Keratinocyte (primary cell): ENCODE measurements at regions not wholly inside any gene's neighbourhood (a gene's known extent, or its start where the extent isn't known, plus 50 kb on each side); places are given as distances from the start of the nearest gene placed in this dataset.

Source experiments
- DNase-seq: peaks from one replicate; pipeline ENCODE4 v3.0.0-alpha.2; 2011; ENCODE audit warnings: low read depth, missing footprints, low spot score
- FAIRE-seq: peaks from 2 replicates; lab custom pipeline; 2011; peaks lifted over from hg19 to GRCh38; lab: Jason Lieb, UNC
- H2AFZ ChIP-seq: 2 replicates; pipeline ENCODE4 v1.6.0; 2012; ENCODE audit warnings: low read length, control low read depth, inconsistent platforms; ENCODE audit not compliant: control insufficient read depth
- H3K27ac ChIP-seq: 2 replicates; pipeline ENCODE4 v1.5.1; 2011; ENCODE audit warnings: low read length; ENCODE audit not compliant: control insufficient read depth, insufficient read depth
- H3K27me3 ChIP-seq: 3 replicates; pipeline ENCODE4 v1.6.0; 2011; ENCODE audit warnings: low read length; ENCODE audit not compliant: control insufficient read depth, insufficient read depth; ENCODE audit errors: extremely low read depth
- H3K36me3 ChIP-seq, 2 experiments: 2 replicates in 1 of 2; 3 replicates in 1 of 2; pipeline ENCODE4 v1.5.1; 2011; ENCODE audit warnings: low read length in 2 of 2, mild to moderate bottlenecking in 1 of 2; ENCODE audit not compliant: control insufficient read depth in 2 of 2, insufficient read depth in 2 of 2; ENCODE audit errors: extremely low read depth in 1 of 2
- H3K4me1 ChIP-seq: 3 replicates; pipeline ENCODE4 v1.5.1; 2011; ENCODE audit warnings: low read length; ENCODE audit not compliant: control insufficient read depth, insufficient read depth; ENCODE audit errors: extremely low read depth
- H3K4me2 ChIP-seq: 3 replicates; pipeline ENCODE4 v1.6.0; 2011; ENCODE audit warnings: low read depth, low read length; ENCODE audit not compliant: control insufficient read depth, insufficient read depth; ENCODE audit errors: extremely low read depth
- H3K4me3 ChIP-seq, 3 experiments: fragments of 200-600 bp in 1 of 3; sonication (generic) in 1 of 3; 2 replicates in 2 of 3; 3 replicates in 1 of 3; pipeline ENCODE4 v1.5.1; 2011 to 2016; ENCODE audit warnings: low read length in 3 of 3, mild to moderate bottlenecking in 3 of 3, control low read depth in 2 of 3, inconsistent platforms in 1 of 3, low read depth in 1 of 3, mixed read lengths in 1 of 3, mixed run types in 1 of 3, moderate library complexity in 1 of 3; ENCODE audit not compliant: control insufficient read depth in 2 of 3, insufficient read depth in 2 of 3; ENCODE audit errors: extremely low read depth in 1 of 3
- H3K79me2 ChIP-seq: 2 replicates; pipeline ENCODE4 v1.6.0; 2012; ENCODE audit warnings: low read length; ENCODE audit not compliant: control insufficient read depth, insufficient read depth
- H3K9ac ChIP-seq: 3 replicates; pipeline ENCODE4 v1.6.0; 2011; ENCODE audit warnings: low read length; ENCODE audit not compliant: control insufficient read depth, insufficient read depth; ENCODE audit errors: extremely low read depth
- H3K9me1 ChIP-seq: 3 replicates; pipeline ENCODE4 v1.6.0; 2011; ENCODE audit warnings: low read length; ENCODE audit not compliant: control insufficient read depth, insufficient read depth; ENCODE audit errors: extremely low read depth
- H3K9me3 ChIP-seq: 2 replicates; pipeline ENCODE4 v1.5.1; 2012; ENCODE audit warnings: low read depth, low read length; ENCODE audit not compliant: control insufficient read depth
- H4K20me1 ChIP-seq: 3 replicates; pipeline ENCODE4 v1.6.0; 2011; ENCODE audit warnings: low read length; ENCODE audit not compliant: control insufficient read depth, insufficient read depth; ENCODE audit errors: extremely low read depth
- EZH2 ChIP-seq: IDR thresholded peaks from one replicate; pipeline ENCODE4 v1.6.1; 2012; ENCODE audit warnings: inconsistent platforms, mild to moderate bottlenecking, low read length, moderate library complexity
- dilution Hi-C: fragments of 300-500 bp; cut with MboI; formaldehyde crosslinking; loops from one replicate; pipeline ENCODE4 v1.7.0; 2020; ENCODE audit warnings: low sequenced_read_pairs; ENCODE audit not compliant: extremely low pct_ligation_motif_present
- TF ChIP-seq, protein P1 (sequence below), 3 experiments: IDR thresholded peaks in 1 of 3; conservative IDR thresholded peaks in 1 of 3; optimal IDR thresholded peaks in 1 of 3; 2 replicates in 2 of 3; 3 replicates in 1 of 3; pipeline versions ENCODE3 to v1.5.1; 2011; ENCODE audit warnings: low read length in 3 of 3, mild to moderate bottlenecking in 3 of 3, moderate library complexity in 2 of 3, control low read depth in 1 of 3, inconsistent platforms in 1 of 3; ENCODE audit not compliant: insufficient read depth in 2 of 3; ENCODE audit errors: extremely low read depth in 1 of 3

DNA sequence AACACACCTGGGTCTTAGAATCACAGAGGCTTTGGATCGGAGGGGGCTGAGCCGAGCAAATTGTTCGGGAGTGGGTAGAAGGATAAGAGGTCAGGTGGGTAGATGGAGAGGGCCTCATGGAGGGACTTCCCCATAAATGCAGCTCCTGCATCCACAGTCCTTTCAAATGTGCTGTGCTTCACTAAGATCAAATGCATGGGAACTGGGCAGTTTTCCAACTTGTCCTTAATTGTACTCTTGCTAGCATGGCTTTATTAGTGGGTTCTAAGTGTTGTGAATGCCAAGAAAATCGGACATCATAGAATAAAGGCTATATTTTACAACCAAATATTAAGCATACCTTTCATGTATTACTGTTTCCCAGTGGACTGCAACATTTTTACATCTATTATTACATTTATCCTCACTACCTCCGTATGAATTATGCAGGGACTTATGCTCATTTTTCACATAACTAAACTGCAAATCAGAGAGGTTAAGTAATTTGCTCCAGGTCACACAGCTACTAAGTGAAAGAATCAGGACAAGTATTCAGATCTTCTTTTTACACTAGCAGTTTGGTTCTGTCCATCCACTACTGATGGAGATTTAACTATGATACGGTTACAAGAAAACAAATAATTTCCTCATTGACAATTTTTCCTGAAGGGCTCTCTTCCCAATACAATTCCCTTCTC is 174.5 kb upstream of the RUNX1 start:
- H3K9me1 ChIP-seq: no peaks in the 10 kb centered on the region
- H3K4me3 ChIP-seq: no peak overlapping the region
- dilution Hi-C loops: no loop called here
- no peaks in the 10 kb centered on the region for H3K9me3 ChIP-seq
- no peaks in the 10 kb centered on the region for H3K36me3 ChIP-seq
- no peak overlapping the region for H3K4me2 ChIP-seq
- H3K79me2 ChIP-seq: no peaks in the 10 kb centered on the region
- no peaks in the 10 kb centered on the region for H3K27me3 ChIP-seq
- no peak for DNase-seq
- H3K27ac ChIP-seq: no peak overlapping the region
- H3K4me1 ChIP-seq: peaks cover 4% of the 10 kb centered on the region
- H3K9ac ChIP-seq: no peak overlapping the region
- no peak overlapping the region for H2AFZ ChIP-seq
- H4K20me1 ChIP-seq: no peaks in the 10 kb centered on the region
- TF ChIP-seq, protein P1, sequence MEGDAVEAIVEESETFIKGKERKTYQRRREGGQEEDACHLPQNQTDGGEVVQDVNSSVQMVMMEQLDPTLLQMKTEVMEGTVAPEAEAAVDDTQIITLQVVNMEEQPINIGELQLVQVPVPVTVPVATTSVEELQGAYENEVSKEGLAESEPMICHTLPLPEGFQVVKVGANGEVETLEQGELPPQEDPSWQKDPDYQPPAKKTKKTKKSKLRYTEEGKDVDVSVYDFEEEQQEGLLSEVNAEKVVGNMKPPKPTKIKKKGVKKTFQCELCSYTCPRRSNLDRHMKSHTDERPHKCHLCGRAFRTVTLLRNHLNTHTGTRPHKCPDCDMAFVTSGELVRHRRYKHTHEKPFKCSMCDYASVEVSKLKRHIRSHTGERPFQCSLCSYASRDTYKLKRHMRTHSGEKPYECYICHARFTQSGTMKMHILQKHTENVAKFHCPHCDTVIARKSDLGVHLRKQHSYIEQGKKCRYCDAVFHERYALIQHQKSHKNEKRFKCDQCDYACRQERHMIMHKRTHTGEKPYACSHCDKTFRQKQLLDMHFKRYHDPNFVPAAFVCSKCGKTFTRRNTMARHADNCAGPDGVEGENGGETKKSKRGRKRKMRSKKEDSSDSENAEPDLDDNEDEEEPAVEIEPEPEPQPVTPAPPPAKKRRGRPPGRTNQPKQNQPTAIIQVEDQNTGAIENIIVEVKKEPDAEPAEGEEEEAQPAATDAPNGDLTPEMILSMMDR (optimal IDR thresholded peaks at IDR 0.05 in 1 of 3, IDR thresholded peaks at IDR 0.05 in 1 of 3, conservative IDR thresholded peaks at IDR 0.05 in 1 of 3; ENCODE audit: extremely low read depth in 1 of 3, insufficient read depth in 2 of 3, low read length in 3 of 3): no peak
- TF ChIP-seq EZH2: no peak
- no peak for FAIRE-seq

DNA sequence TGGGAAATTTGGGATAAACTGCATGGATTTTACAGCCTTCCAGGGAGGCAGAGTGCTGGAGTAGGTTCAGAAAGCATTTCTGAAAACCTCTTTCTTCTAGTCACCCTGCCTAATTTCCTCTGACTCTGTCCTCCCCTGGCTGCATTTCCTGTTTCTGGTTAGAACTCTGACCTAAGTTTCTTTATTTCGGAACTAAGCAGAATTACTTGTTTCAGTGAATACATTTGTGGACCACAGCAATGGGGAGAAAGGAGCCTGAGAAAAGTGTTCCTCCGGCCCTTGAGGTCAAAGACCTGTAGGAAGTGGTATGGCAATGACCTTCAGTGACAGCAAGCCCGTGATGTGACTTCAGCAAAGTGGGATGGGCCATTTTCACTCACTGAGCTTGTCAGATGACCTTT is 173.4 kb upstream of the RUNX1 start:
- H4K20me1 ChIP-seq: no peaks in the 10 kb centered on the region
- no peaks in the 10 kb centered on the region for H3K27me3 ChIP-seq
- H3K4me2 ChIP-seq: no peak overlapping the region
- no peak overlapping the region for H2AFZ ChIP-seq
- TF ChIP-seq EZH2: no peak
- TF ChIP-seq, protein P1 (optimal IDR thresholded peaks at IDR 0.05 in 1 of 3, IDR thresholded peaks at IDR 0.05 in 1 of 3, conservative IDR thresholded peaks at IDR 0.05 in 1 of 3; ENCODE audit: extremely low read depth in 1 of 3, insufficient read depth in 2 of 3, low read length in 3 of 3): no peak
- no peak overlapping the region for H3K27ac ChIP-seq
- H3K9ac ChIP-seq: no peak overlapping the region
- no peaks in the 10 kb centered on the region for H3K36me3 ChIP-seq
- dilution Hi-C loops: no loop called here
- no peaks in the 10 kb centered on the region for H3K9me1 ChIP-seq
- H3K79me2 ChIP-seq: no peaks in the 10 kb centered on the region
- no peaks in the 10 kb centered on the region for H3K9me3 ChIP-seq
- H3K4me3 ChIP-seq: no peak overlapping the region
- peaks cover 14% of the 10 kb centered on the region for H3K4me1 ChIP-seq
- no peak for FAIRE-seq
- DNase-seq: no peak
